Thyroid gland (tissue), 4 donors: ENCODE measurements at regions not wholly inside any gene's neighbourhood (a gene's known extent, or its start where the extent isn't known, plus 50 kb on each side); places are given as distances from the start of the nearest gene placed in this dataset.

Source experiments
- DNase-seq, 2 donors: peaks; one replicate each; pipeline ENCODE4 v3.0.0-alpha.2; 2019
- H3K27ac ChIP-seq, 3 donors: fragments of 200-600 bp; sonication (generic); 1 replicate in 2 of 3; 2 replicates in 1 of 3; pipeline ENCODE4 v1.5.1; 2016 to 2019; ENCODE audit warnings: mild to moderate bottlenecking in 1 of 3, moderate library complexity in 1 of 3
- H3K27me3 ChIP-seq: fragments of 200-600 bp; sonication (generic); one replicate; pipeline ENCODE4 v1.5.1; 2019
- H3K36me3 ChIP-seq, 2 donors: fragments of 200-600 bp; sonication (generic); one replicate each; pipeline ENCODE4 v1.5.1; 2016 to 2019
- H3K4me1 ChIP-seq, 2 donors: fragments of 200-600 bp; sonication (generic); one replicate each; pipeline ENCODE4 v1.5.1; 2017 to 2019
- H3K4me3 ChIP-seq, 3 donors: fragments of 200-600 bp; sonication (generic); replicated peaks in 1 of 3; 1 replicate in 2 of 3; 2 replicates in 1 of 3; pipeline ENCODE4 v1.5.1; 2016; ENCODE audit warnings: mild to moderate bottlenecking in 1 of 3
- H3K9me3 ChIP-seq: fragments of 200-600 bp; sonication (generic); one replicate; pipeline ENCODE4 v1.5.1; 2017
- CTCF ChIP-seq, 6 experiments: fragments of 200-600 bp in 3 of 6; fragments of 450-650 bp in 3 of 6; sonication (generic) in 3 of 6; IDR thresholded peaks; one replicate each; pipeline ENCODE4 v1.5.1; 2016 to 2019; ENCODE audit warnings: antibody characterized with exemption in 6 of 6, mild to moderate bottlenecking in 2 of 6, inconsistent platforms in 1 of 6, moderate library complexity in 1 of 6
- POLR2A ChIP-seq, 2 donors: fragments of 450-650 bp; IDR thresholded peaks; one replicate each; pipeline ENCODE4 v1.6.1; 2017; ENCODE audit warnings: antibody characterized with exemption in 2 of 2, mild to moderate bottlenecking in 2 of 2, moderate library complexity in 1 of 2
- WGBS, 2 donors: methylation state at CpG; one replicate each; pipeline ENCODE4 v1.1.5; 2017; 5-methylcytosine and 5-hydroxymethylcytosine counted together
- intact Hi-C: fragments of 100-400 bp; cut with DNase I; formaldehyde crosslinking; loops from one replicate; pipeline ENCODE4 v1.15.1; 2023

- Histone ChIP-seq H3K4me3 (no peak overlapping the region), H3K9me3 (no peaks in the 10 kb centered on the region), H3K4me1 (peaks cover 7 to 13% of the 10 kb centered on the region in 2 donors), H3K27me3 (no peaks in the 10 kb centered on the region), H3K27ac (no peak overlapping the region), H3K36me3 (no peaks in the 10 kb centered on the region)
- no peak for TF ChIP-seq POLR2A (IDR thresholded peaks at IDR 0.05)
- no peak for TF ChIP-seq CTCF (IDR thresholded peaks at IDR 0.05)
- WGBS, 2 donors: 71 to 76% methylated on average over 8 of the region's 8 CpGs
- DNase-seq: no peak
- intact Hi-C loops: no loop called here
Observed at GRCh38 chr13:80047406-80047805, 293.5 kb downstream of the SPRY2 start.

GRCh38 chr13:80040981-80041317 is 300.0 kb downstream of the SPRY2 start:
- H3K27me3 ChIP-seq: no peaks in the 10 kb centered on the region
- intact Hi-C loops: no loop called here
- no peak for TF ChIP-seq POLR2A (IDR thresholded peaks at IDR 0.05)
- H3K4me3 ChIP-seq: no peak overlapping the region
- H3K27ac ChIP-seq: no peak overlapping the region
- no peak for DNase-seq
- no peaks in the 10 kb centered on the region for H3K4me1 ChIP-seq
- WGBS, 2 donors: 72 to 75% methylated on average over 4 of the region's 4 CpGs
- H3K9me3 ChIP-seq: no peaks in the 10 kb centered on the region
- no peaks in the 10 kb centered on the region for H3K36me3 ChIP-seq

- no peak overlapping the region for H3K4me3 ChIP-seq
- 59 to 60% methylated on average over 4 of the region's 4 CpGs for WGBS, 2 donors
- no peak overlapping the region for H3K27ac ChIP-seq
- DNase-seq: no peak
- H3K36me3 ChIP-seq: no peaks in the 10 kb centered on the region
- H3K4me1 ChIP-seq: no peaks in the 10 kb centered on the region
- TF ChIP-seq CTCF (IDR thresholded peaks at IDR 0.05) (no peak), POLR2A (IDR thresholded peaks at IDR 0.05) (no peak)
- intact Hi-C loops: no loop called here
- H3K9me3 ChIP-seq: no peaks in the 10 kb centered on the region
- no peaks in the 10 kb centered on the region for H3K27me3 ChIP-seq
Observed at GRCh38 chr13:80040196-80040980, 300.5 kb downstream of the SPRY2 start.

- TF ChIP-seq POLR2A (IDR thresholded peaks at IDR 0.05): no peak
- TF ChIP-seq CTCF (IDR thresholded peaks at IDR 0.05): no peak
- no peaks in the 10 kb centered on the region for H3K9me3 ChIP-seq
- H3K4me1 ChIP-seq: no peaks in the 10 kb centered on the region
- no peak for DNase-seq
- H3K36me3 ChIP-seq: no peaks in the 10 kb centered on the region
- no peak overlapping the region for H3K27ac ChIP-seq
- intact Hi-C loops: no loop called here
- no peaks in the 10 kb centered on the region for H3K27me3 ChIP-seq
- H3K4me3 ChIP-seq: no peak overlapping the region
- 87 to 88% methylated on average over 1 of the region's 1 CpG for WGBS, 2 donors
Observed at GRCh38 chr13:80039000-80039399, 301.9 kb downstream of the SPRY2 start.

- Histone ChIP-seq H3K27ac (no peak overlapping the region), H3K27me3 (no peaks in the 10 kb centered on the region), H3K4me3 (no peak overlapping the region), H3K9me3 (no peaks in the 10 kb centered on the region), H3K4me1 (no peaks in the 10 kb centered on the region), H3K36me3 (no peaks in the 10 kb centered on the region)
- DNase-seq: no peak
- intact Hi-C loops: no loop called here
- TF ChIP-seq CTCF (IDR thresholded peaks at IDR 0.05) (no peak), POLR2A (IDR thresholded peaks at IDR 0.05) (no peak)
Observed at GRCh38 chr13:80038371-80038770, 302.6 kb downstream of the SPRY2 start.
